ENCODE measurements at regions not wholly inside any gene's neighbourhood (a gene's known extent, or its start where the extent isn't known, plus 50 kb on each side); places are given as distances from the start of the nearest gene placed in this dataset.
A peak's percentile ranks its signal among the peaks of the same experiment; 100 is the strongest.

DNA sequence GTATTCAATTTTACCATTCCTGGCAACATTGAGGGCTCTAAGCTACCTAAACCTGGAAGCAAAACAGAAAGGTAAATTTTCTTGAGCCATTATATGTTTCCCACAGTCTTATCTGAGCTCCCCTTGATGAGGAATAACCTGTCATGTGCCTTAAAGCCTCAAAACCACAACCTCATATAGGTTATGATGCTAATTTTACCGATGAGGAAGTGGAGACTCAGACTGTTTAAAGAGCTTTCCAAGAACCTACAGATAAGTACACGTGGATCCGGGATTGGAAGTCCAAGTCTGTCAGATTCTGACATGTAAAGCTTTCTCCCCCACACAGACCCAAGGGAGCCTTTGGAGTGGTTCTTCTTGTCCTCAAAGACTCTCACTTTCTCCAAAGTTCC lies 140.5 kb downstream of the SEMA6D start:
- FAIRE-seq (peak; percentile 9), DNase-seq (ENCODE audit: insufficient read length, low spot score) (no peak)
- no peak for TF ChIP-seq POU2F2 (IDR thresholded peaks at IDR 0.05; ENCODE audit: low read depth, low read length)
- peak; percentile 89 for TF ChIP-seq SPI1 (IDR thresholded peaks at IDR 0.05; ENCODE audit: low read depth, low read length)

DNA sequence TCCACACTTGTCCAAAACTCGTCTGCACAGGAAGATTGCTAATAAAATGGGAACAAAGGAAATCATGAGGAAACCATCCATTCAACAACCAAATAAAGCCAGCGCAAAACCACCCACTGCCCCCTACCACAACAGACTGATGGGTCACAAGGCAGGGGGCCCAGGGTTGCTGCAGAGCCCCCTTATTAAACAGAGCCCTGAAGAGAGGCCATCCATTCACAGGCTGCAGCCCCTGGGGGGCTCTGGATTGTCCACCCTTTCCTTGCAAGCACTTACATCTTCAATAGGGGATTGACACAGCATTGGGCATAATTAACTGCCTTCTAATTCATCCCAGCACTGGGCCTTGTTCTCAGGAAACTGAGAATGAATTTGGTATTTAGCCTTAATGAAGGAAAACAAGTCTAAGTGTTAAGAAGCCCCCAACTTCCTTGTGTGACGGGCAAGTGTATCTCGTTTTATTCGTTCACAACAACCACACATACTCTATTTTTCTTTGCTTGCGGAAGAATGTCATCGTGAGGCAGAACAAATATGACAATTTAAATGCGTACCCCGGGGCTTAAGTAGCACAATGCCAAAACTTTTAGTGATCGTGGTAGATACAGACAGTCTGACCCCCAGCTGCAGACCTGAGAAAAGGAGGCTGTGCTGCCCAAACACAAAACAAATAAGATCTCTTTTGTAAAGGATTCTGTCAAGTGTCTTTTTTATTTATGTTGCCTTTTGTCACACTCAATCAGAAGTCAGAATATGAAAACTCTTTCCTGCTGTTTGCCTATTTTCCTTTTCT lies 144.0 kb downstream of the SEMA6D start:
- DNase-seq (ENCODE audit: insufficient read length, low spot score) (no peak), FAIRE-seq (no peak)
- no peak for TF ChIP-seq SPI1 (IDR thresholded peaks at IDR 0.05; ENCODE audit: low read depth, low read length)
- TF ChIP-seq TAF1 (IDR thresholded peaks at IDR 0.05; ENCODE audit: low read depth, low read length): no peak
- no peak for TF ChIP-seq POLR2A (IDR thresholded peaks at IDR 0.05; ENCODE audit: low read depth, low read length)
- no peak for TF ChIP-seq PAX5 (IDR thresholded peaks at IDR 0.05; ENCODE audit: insufficient read depth, low read length, severe bottlenecking)
- TF ChIP-seq POU2F2 (IDR thresholded peaks at IDR 0.05; ENCODE audit: low read depth, low read length): no peak
- no peak for TF ChIP-seq POLR2AphosphoS5 (IDR thresholded peaks at IDR 0.05; ENCODE audit: low read depth, low read length)

DNA sequence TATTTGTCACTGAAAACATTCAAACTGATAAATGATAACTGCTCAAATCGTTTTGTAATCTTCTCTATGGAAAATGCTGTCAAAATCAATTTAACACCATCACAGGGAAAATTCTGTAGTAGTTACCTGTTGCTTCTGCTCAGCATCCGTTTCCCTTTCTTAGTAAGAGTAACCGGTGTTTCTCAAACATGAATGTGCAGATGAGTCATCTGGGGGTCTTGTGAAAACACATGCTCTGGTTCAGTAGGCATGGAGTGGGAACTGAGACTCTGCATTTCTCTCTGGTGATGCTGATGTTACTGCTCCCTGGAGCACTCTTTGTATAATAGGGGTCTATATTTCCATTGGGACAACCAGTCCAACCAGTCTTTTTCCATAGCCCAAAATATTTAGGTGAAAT lies 145.1 kb downstream of the SEMA6D start:
- TF ChIP-seq POLR2A (IDR thresholded peaks at IDR 0.05; ENCODE audit: low read depth, low read length) (no peak), SPI1 (IDR thresholded peaks at IDR 0.05; ENCODE audit: low read depth, low read length) (peak; percentile 84)
- FAIRE-seq (peak; percentile 47), DNase-seq (ENCODE audit: insufficient read length, low spot score) (peak; percentile 9)

DNA sequence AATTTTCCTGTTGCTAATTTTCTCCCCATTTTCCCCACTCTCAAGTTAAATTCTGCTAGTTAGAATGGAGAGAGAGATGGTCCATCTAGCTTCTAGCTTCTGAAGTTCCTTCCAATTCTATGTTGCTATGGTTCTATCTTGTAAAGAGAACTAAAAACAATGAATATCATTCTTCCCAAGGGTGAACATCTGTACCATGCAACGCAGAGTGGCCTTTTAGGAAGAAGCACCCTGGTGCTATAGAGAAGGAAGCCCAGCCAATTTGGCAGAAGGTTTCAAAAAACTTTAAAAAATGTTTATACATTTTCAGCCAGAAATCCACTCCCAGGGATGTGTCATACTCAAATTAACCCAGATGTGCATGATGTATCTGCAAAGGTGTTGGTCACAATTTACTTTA lies 149.1 kb downstream of the SEMA6D start:
- TF ChIP-seq POLR2AphosphoS5 (IDR thresholded peaks at IDR 0.05; ENCODE audit: low read depth, low read length) (no peak), PAX5 (IDR thresholded peaks at IDR 0.05; ENCODE audit: insufficient read depth, low read length, severe bottlenecking) (no peak), POU2F2 (IDR thresholded peaks at IDR 0.05; ENCODE audit: low read depth, low read length) (no peak), POLR2A (IDR thresholded peaks at IDR 0.05; ENCODE audit: low read depth, low read length) (no peak), SPI1 (IDR thresholded peaks at IDR 0.05; ENCODE audit: low read depth, low read length) (no peak), TAF1 (IDR thresholded peaks at IDR 0.05; ENCODE audit: low read depth, low read length) (no peak)
- FAIRE-seq: no peak
- DNase-seq (ENCODE audit: insufficient read length, low spot score): no peak

DNA sequence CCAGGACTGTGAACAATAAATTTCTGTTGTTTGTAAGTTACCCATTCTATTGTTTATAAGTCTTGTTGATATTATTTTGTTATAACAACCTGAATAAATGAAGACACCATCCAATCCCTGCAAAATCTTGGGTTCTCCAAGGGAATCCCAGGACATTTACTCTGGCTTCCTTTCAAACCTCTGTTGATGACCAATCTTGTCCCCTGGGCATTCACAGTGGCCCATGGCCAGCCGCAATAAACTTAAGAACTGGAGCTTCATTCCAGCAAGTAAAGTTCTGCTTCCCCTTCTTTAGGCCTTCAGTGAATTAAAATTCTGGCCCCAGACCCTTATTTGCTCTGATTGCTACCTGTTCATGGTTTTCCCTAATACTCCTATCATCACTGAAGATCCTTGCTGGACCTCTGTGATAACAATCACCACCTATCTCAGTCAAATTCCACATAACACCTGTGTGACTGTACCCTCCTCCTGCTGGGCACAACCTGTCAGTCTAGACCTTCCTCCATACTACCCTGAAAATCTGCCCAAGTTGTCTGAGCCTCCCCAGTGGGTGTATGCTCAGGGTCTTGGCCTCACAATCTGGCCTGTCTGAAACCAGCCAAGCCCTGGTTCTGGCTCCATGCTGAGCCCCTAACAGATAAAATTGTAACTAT lies 153.1 kb downstream of the SEMA6D start:
- no peak for DNase-seq (ENCODE audit: insufficient read length, low spot score)
- no peak for TF ChIP-seq POU2F2 (IDR thresholded peaks at IDR 0.05; ENCODE audit: low read depth, low read length)
- no peak for TF ChIP-seq POLR2A (IDR thresholded peaks at IDR 0.05; ENCODE audit: low read depth, low read length)
- TF ChIP-seq TAF1 (IDR thresholded peaks at IDR 0.05; ENCODE audit: low read depth, low read length): no peak
- no peak for TF ChIP-seq SPI1 (IDR thresholded peaks at IDR 0.05; ENCODE audit: low read depth, low read length)
- TF ChIP-seq POLR2AphosphoS5 (IDR thresholded peaks at IDR 0.05; ENCODE audit: low read depth, low read length): no peak
- no peak for TF ChIP-seq PAX5 (IDR thresholded peaks at IDR 0.05; ENCODE audit: insufficient read depth, low read length, severe bottlenecking)
- no peak for FAIRE-seq

DNA sequence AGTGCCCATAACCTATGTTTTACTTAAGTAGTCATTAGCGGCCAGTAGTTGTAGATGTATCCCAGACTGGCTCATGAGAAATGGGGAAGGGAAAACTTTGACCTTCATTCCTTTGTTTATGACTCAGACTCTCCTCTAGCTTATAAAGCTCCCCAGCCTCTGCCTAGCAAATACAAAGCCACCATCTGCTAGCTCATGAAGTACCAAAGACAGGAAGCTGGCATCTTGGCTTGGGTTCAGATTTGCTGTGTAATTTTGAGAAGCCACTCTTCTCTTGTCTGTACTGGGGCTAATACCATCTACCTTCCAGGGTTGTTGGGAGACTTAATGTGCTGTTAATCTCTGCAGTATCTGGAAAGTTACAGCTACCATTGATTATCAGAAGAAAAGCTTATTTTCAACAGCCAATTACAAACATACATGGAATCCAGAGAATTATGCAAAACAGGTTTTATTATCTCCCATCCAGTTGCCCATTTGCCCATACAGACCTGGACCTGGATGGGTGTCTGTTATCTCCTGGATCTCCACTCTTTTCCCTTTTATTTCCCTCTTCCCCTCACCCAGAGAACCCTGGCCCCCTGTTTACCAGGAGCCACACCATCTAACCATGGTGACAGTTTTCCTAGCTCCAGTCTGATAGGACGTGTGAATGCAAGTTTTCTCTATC lies 153.8 kb downstream of the SEMA6D start:
- DNase-seq (ENCODE audit: insufficient read length, low spot score): no peak
- no peak for FAIRE-seq
- TF ChIP-seq SPI1 (IDR thresholded peaks at IDR 0.05; ENCODE audit: low read depth, low read length): no peak
- TF ChIP-seq POLR2A (IDR thresholded peaks at IDR 0.05; ENCODE audit: low read depth, low read length): no peak
- TF ChIP-seq POLR2AphosphoS5 (IDR thresholded peaks at IDR 0.05; ENCODE audit: low read depth, low read length): no peak

DNA sequence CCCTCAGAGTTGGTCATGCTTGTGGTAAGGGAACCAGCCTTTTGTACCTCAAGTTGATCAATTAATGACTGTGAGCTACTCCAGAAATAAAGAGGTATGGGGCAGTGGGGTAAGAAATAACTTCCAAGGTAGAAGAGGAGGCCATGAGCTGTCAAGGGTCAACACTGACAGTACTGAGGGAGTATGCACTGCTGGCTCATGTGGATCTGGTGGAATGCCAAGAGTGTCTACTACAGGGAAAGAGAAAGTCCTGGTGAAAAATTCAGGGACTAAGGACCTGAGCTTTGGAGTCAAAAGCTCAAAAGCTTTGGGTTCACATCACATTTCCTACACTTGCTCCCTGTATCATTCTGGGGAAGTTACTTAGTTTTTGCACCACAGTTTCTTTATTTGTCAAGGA lies 154.9 kb downstream of the SEMA6D start:
- FAIRE-seq (no peak), DNase-seq (ENCODE audit: insufficient read length, low spot score) (no peak)
- TF ChIP-seq TAF1 (IDR thresholded peaks at IDR 0.05; ENCODE audit: low read depth, low read length) (no peak), PAX5 (IDR thresholded peaks at IDR 0.05; ENCODE audit: insufficient read depth, low read length, severe bottlenecking) (no peak), POLR2A (IDR thresholded peaks at IDR 0.05; ENCODE audit: low read depth, low read length) (no peak), POU2F2 (IDR thresholded peaks at IDR 0.05; ENCODE audit: low read depth, low read length) (no peak), POLR2AphosphoS5 (IDR thresholded peaks at IDR 0.05; ENCODE audit: low read depth, low read length) (no peak), SPI1 (IDR thresholded peaks at IDR 0.05; ENCODE audit: low read depth, low read length) (no peak)

DNA sequence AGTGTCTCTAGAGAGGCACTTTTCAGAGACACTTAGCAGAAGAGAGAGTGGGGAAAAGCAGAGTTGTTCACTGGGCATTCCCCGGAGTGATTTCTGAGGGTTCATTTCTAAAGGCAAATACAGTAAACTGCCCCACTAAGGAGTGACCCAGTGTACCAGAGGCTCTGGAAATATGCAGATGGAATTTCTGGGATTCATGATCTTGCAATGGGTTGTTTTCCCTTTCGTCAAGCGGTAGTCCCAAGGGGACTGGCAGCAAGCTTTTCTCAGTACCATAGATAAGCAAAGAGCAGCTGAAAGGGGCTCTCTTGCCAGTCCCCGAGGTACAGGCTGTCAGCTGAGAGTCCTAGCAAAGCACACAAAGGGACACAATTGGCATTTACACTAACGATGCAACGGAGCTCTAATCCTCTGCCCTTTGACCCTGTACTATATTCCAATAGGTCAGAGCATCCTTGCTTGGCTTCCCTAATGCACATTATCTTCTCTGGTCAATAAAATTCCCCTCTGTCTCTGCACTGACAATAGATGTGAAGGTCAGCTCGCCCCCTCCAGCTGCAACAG lies 155.6 kb downstream of the SEMA6D start:
- TF ChIP-seq POU2F2 (IDR thresholded peaks at IDR 0.05; ENCODE audit: low read depth, low read length) (no peak), TAF1 (IDR thresholded peaks at IDR 0.05; ENCODE audit: low read depth, low read length) (no peak), PAX5 (IDR thresholded peaks at IDR 0.05; ENCODE audit: insufficient read depth, low read length, severe bottlenecking) (no peak), SPI1 (IDR thresholded peaks at IDR 0.05; ENCODE audit: low read depth, low read length) (no peak), POLR2AphosphoS5 (IDR thresholded peaks at IDR 0.05; ENCODE audit: low read depth, low read length) (no peak)
- DNase-seq (ENCODE audit: insufficient read length, low spot score): no peak
- FAIRE-seq: no peak

DNA sequence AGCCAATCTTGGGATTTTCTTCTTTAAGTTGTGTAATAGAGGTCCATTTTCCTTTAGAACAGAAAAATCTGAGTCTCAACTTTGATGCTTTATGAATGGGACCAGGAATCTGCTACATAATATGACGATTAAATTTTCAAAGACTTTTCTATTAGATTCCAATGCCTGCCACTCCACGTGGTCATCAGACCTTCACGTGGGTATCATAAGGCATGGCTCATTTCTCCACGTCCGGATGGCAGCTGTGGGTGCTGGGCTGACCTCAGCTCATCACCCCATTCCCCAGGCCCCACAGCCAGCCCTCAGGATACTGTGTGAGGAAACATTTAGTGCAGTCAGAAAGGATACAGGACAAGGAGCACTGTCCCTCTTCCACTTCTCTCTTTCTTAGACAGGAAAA lies 159.7 kb downstream of the SEMA6D start:
- no peak for FAIRE-seq
- TF ChIP-seq TAF1 (IDR thresholded peaks at IDR 0.05; ENCODE audit: low read depth, low read length): no peak
- TF ChIP-seq POLR2AphosphoS5 (IDR thresholded peaks at IDR 0.05; ENCODE audit: low read depth, low read length): no peak
- no peak for TF ChIP-seq POU2F2 (IDR thresholded peaks at IDR 0.05; ENCODE audit: low read depth, low read length)
- no peak for TF ChIP-seq SPI1 (IDR thresholded peaks at IDR 0.05; ENCODE audit: low read depth, low read length)
- TF ChIP-seq PAX5 (IDR thresholded peaks at IDR 0.05; ENCODE audit: insufficient read depth, low read length, severe bottlenecking): no peak
- no peak for TF ChIP-seq POLR2A (IDR thresholded peaks at IDR 0.05; ENCODE audit: low read depth, low read length)
- DNase-seq (ENCODE audit: insufficient read length, low spot score): no peak

All from GM12891 (cell line).